HCT116 (cell line): ENCODE measurements at regions not wholly inside any gene's neighbourhood (a gene's known extent, or its start where the extent isn't known, plus 50 kb on each side); places are given as distances from the start of the nearest gene placed in this dataset.

Experiments used
- CTCF ChIP-seq, 3 experiments: fragments of 200-600 bp in 1 of 3; sonication (generic) in 1 of 3; IDR thresholded peaks in 2 of 3; conservative IDR thresholded peaks in 1 of 3; 2 replicates each; pipeline ENCODE4 v1.5.1; 2012 to 2017; ENCODE audit warnings: low read depth in 2 of 3, low read length in 2 of 3, antibody characterized with exemption in 1 of 3, borderline replicate concordance in 1 of 3, control low read depth in 1 of 3, mild to moderate bottlenecking in 1 of 3, mixed read lengths in 1 of 3, mixed run types in 1 of 3, moderate library complexity in 1 of 3; ENCODE audit not compliant: insufficient read depth in 1 of 3
- MAX ChIP-seq: IDR thresholded peaks from 2 replicates; pipeline ENCODE4 v1.6.1; 2012
- POLR2AphosphoS5 ChIP-seq: IDR thresholded peaks from 2 replicates; pipeline ENCODE4 v1.6.1; 2011; ENCODE audit warnings: mild to moderate bottlenecking, low read depth, low read length, moderate library complexity
- RAD21 ChIP-seq: IDR thresholded peaks from 2 replicates; pipeline ENCODE4 v1.6.1; 2012; ENCODE audit warnings: low read depth, mild to moderate bottlenecking
- SIN3A ChIP-seq: IDR thresholded peaks from 2 replicates; pipeline ENCODE4 v1.6.1; 2012; ENCODE audit warnings: low read depth

- TF ChIP-seq CTCF (IDR thresholded peaks at IDR 0.05 in 2 of 3, conservative IDR thresholded peaks at IDR 0.05 in 1 of 3; ENCODE audit: borderline replicate concordance in 1 of 3, insufficient read depth in 1 of 3, low read depth in 2 of 3, low read length in 2 of 3) (no peak), POLR2AphosphoS5 (no peak), RAD21 (no peak), MAX (no peak), SIN3A (no peak)
Observed at GRCh38 chr3:40768536-40768935, 243.8 kb downstream of the ZNF621 start.
